ENCODE measurements at regions not wholly inside any gene's neighbourhood (a gene's known extent, or its start where the extent isn't known, plus 50 kb on each side); places are given as distances from the start of the nearest gene placed in this dataset.

DNA sequence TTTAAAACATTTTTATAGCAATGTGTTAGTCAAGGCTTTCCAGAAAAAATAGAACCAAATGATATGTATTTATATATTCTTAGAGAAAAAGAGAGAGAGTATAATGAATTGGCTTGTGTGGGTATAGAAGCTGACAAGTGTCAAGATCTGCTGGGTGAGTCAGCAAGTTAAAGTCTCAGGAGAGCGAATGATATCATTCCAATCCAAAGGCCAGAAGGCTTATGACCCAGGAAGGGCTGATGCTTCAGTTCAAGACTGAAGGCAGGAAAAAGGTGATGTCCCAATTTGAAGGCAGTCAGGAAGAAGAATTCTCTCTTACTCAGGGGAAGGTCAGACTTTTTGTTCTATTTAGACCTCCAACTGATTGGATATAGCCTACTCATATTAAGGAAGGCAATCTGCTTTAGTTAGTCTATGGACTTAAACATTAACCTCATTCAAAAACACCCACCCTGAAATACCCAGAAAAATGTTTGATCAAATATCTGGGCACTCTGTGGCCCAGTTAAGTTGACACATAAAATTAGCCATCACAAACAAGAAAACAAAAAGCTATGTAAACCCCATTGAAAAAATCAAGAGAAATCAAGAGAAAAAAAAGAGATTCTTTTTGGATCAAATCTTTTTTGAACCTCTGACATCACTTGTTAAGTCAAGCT is 189.6 kb downstream of the PIK3R1 start:
- DNase-seq (ENCODE audit: extremely low read depth in 1 of 11, low read depth in 9 of 11, low spot score in 4 of 11) = no peak

DNA sequence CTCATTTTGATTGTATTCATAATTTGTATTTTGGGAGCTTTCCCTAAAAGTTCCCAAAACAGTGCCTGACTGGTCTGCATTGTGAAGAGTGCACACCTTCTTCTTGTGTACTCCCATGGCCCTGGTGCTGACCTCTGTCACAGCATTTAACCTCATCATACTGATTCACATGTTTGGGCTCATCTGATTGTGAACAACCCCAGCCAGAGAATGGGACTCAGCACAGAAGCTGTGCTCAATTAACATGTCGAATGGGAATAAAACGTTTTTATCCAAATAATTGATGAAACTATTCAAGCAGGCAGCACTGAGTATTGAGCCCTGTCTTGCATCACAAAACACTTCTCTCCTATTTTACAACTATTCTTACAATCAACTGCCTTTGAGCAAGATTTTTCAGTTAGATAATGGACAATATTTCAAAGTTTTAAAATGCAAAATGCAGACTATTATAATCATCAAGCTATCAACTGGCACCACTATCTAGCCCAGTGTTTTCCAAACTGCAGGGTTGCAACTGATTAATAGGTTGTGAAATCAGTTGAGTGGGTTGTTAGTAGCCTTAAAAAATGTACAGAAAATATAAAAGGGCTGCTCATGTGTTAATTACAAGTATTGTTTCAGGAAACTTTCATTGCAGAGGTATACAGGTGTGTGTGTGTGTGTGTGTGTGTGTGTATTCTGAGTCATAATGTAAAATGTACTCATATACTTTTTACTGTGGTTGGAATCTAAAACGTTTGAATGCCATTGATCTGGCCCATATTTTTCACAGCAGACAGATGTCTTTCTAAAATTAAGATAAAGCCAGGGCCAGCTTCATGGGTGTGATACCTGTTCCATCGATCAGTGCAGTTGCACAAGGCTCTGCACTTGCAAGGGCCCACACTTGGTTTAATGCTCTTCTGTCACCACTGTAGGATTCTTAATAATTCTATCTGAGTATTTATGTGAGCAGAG is 190.5 kb downstream of the PIK3R1 start:
- DNase-seq (ENCODE audit: extremely low read depth in 1 of 11, low read depth in 9 of 11, low spot score in 4 of 11) = no peak

DNA sequence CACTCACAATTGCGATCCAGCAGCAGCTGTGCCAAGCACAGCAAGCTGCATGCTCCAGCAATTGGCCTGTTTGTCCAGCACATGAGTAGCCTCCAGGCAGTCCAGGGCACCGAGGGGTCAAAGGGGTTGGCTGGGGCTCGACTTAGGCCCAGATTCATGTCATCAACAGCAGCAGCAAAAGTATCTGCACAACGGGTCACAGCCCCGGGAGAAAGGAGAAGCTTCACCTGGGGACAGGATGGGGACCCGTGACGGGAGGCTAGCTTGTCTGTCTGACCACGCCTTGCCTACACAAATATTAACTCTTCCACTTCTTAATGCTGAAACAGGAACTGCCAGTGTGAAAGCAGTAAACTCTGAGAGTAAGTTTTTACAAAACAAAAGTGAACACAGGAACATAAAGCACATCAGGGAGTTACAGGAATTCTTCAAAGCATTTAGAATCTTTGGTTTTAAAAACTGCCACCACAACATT is 191.2 kb downstream of the PIK3R1 start:
- no peak for DNase-seq (ENCODE audit: extremely low read depth in 1 of 11, low read depth in 9 of 11, low spot score in 4 of 11)

DNA sequence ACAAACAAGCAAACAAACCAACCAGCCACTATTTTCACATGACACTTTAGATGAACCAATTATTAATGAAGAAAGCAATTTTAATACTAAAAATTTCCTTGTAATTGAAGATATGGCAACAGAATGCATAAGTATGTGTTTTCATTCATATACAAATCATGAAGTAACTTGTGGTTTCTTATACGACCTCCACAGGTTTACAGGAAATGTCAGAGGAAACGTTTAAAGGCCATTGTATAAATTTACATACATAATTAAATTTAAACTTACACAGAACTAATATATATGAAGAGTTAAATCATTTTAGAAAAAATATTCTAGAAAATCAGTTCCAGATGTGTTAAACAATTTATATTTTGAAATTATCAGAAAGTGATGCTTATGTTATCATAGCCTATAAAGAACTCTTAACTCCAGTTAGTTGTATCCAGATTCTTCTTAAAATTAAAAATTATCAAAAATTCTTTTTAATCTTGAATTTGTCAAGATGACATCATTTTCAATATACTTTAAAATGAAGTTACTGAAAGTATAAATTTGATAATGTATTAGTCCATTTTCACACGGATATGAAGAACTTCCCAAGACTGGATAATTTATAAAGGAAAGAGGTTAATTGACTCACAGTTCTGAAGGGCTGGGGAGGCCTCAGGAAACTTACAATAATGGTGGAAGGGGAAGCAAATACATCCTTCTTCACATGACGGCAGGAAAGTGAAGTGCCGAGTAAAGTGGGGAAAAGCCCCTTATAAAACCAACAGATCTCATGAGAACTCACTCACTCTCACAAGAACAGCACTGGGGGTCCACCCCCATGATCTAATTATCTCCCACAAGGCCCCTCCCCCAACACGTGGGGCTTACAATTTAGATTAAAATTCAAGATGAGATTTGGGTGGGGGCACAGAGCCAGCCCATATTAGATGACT is 192.0 kb downstream of the PIK3R1 start:
- DNase-seq (ENCODE audit: extremely low read depth in 1 of 11, low read depth in 9 of 11, low spot score in 4 of 11) = no peak

DNA sequence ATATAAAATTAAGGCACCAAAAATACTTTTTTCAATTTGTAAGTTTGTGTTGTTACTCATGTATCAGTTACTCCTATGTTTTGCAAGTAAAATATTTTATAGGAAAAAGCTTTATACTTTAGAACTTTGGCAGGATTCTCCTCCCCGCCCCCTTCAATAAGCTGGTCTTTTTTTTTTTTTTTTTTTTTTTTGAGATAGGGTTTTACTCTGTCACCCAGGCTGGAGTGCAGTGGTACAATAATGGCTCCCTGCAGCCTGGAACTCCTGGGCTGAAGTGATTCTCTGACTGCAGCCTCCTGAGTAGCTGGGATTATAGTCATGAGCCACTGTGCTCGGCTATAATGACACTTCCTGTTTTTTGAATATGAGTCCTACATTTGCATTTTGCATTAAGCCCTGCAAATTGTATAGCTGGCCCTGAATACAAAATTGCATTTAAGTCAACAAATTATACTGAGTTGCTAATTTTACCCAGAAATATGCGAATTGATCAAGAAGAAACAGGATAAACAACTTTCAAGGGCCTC is 192.9 kb downstream of the PIK3R1 start:
- no peak for DNase-seq (ENCODE audit: extremely low read depth in 1 of 11, low read depth in 9 of 11, low spot score in 4 of 11)

DNA sequence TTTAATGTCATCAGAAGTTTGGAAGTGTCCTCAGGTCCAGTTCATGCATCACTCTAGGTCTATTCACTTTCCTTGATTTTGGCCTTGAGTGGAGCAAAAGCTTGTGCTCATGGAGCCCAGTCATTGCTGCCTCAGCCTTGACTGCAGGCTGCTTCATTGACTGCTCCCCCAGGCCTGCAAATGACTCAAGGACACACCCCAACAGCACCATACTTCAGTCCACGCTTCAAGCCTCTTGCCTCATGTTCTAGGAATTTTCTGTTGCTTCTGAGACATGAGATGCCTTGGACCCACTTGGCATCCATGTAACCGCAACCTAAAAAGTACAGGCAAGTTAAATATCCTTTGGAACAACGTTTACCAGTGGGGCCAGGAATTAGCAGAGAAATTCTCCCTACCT is 193.7 kb downstream of the PIK3R1 start:
- DNase-seq (ENCODE audit: extremely low read depth in 1 of 11, low read depth in 9 of 11, low spot score in 4 of 11) = no peak

DNA sequence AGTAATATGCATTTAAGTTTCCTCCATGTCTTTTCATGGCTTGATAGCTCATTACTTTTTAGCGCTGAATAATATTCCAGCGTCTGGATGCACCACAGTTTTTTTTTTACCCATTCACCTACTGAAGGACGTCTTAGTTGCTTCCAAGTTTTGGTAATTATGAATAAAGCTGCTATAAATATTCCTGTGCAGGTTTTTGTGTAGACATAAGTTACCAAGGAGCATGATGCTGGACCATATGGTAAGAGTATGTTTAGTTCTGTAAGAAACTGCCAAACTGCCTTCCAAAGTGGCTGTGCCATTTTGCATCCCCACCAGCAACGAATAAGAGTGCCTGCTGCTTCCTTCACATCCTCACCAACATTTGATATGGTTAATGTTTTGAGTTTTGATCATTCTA is 195.6 kb downstream of the PIK3R1 start:
- DNase-seq (ENCODE audit: extremely low read depth in 1 of 11, low read depth in 9 of 11, low spot score in 4 of 11) = no peak

DNA sequence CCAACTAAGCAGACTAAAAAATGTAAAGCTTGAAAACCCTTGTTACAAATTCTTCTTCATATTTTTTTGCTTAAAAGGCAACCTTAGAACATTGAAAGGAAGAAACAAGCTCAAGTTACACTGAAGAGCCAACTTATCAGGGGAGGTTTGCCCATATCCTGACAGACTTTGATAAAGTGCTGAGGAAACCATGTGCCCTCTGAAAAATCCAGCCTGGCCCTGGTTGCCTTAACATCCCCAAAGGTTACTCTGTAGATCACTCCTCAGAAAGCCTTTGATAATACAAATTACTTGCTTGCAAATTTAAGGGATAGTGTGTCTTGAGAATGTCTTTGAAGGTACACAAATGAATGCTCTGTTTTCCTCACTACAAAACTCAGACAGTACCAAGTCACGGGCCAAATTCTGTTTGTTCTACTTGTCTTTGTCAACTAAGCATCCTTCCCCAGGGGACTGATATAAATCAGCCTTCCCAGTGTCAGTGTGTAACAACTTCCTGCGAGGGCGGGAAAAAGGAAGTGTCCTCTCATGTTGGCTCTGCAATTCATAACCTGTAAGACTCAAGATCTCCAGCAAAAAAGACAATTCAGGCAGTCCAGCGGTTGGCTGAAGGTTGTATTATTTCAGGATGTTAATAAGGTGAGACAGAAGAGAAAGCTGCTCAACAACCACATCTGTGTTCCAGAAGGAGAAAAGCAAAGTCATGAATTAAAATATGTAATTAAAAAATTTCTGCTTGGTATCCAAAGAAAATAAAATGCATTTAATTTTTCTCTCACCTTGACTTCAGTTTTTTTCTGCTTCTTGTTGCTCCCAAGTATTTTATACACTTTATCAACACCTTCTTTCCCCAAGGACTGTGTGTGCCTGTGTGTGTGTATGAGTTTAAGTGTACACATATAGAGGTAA is 199.9 kb downstream of the PIK3R1 start:
- DNase-seq (ENCODE audit: extremely low read depth in 1 of 11, low read depth in 9 of 11, low spot score in 4 of 11) = peak in 1 of 11 donors; percentile 23

DNA sequence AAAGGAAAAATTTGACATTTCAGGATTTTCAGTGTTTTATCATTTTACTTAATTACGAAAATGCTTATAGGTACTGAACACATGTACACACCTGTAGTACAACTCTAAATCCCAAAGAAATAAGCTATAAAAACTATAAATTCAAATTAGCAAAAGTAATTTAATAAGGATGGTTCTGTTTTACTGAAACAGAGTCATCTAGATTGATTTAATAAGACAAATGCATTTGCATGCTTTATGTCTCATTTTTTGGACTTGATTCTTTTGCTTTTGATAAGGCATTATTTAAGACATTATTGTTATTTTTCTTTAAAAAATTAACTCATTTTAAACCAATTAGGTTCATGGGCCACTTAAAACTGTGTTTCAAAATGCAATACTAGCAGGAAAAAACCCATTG is 201.2 kb downstream of the PIK3R1 start:
- DNase-seq (ENCODE audit: extremely low read depth in 1 of 11, low read depth in 9 of 11, low spot score in 4 of 11) = no peak

DNA sequence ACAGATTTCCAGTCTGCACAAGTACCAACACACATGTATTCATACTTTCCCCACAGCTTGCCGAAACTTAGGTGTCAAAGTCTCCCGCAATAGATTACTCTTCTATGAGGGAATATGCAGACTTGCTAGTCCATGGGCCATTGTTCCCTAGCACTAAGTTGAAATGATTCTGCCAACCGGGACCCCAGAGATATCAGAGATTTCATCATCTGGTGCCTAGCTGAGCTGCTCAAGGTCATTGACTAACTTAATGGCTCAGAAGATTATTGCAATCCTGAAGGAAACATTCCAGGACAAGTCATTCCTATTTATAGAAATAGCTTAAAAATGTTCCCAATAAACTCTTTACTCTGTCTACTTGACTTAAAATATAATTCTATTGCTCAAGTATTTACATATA is 202.6 kb downstream of the PIK3R1 start:
- DNase-seq (ENCODE audit: extremely low read depth in 1 of 11, low read depth in 9 of 11, low spot score in 4 of 11) = no peak

DNA sequence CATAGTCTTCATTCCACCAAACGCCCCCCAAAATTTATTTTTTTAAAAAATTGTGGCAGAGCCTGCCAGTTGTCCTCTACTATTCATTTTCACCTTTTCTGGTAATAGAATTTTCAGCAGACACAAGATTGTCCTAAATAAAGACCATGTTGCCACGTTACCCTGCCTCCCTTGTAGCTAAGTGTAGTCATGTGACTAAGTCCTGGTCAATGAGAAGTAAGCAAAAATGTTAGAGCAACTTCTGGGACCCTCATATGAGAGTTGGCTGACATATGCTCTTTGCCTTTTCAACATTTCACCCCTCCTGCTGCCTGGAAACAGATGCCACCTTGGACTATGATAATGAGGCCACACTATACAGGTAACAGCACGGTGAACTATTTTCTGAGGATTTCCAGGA is 203.1 kb downstream of the PIK3R1 start:
- no peak for DNase-seq (ENCODE audit: extremely low read depth in 1 of 11, low read depth in 9 of 11, low spot score in 4 of 11)

DNA sequence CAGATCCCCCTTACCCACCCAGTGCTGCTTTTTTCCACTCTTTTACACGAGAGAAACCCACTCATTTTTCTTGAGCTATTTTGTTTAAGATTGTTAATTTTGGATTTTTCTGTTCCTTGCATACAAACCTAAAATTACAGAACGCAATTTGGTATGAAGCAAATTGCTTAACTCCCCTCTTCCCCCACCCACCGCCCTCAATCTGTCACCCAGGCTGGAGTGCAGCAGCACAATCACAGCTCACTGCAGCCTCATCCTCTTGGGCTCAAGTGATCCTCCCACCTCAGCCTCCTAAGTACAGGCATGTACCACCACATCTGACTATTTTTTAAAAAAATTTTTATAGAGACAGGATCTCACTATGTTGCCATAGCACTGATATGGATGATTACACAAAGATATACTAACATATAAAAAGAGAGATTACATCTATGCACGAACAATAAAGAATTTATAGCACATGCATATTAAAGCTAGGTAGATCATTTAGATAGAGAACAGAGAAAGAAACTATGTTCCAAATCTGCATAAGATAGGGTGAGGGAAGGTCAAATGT is 203.6 kb downstream of the PIK3R1 start:
- DNase-seq (ENCODE audit: extremely low read depth in 1 of 11, low read depth in 9 of 11, low spot score in 4 of 11) = no peak

DNA sequence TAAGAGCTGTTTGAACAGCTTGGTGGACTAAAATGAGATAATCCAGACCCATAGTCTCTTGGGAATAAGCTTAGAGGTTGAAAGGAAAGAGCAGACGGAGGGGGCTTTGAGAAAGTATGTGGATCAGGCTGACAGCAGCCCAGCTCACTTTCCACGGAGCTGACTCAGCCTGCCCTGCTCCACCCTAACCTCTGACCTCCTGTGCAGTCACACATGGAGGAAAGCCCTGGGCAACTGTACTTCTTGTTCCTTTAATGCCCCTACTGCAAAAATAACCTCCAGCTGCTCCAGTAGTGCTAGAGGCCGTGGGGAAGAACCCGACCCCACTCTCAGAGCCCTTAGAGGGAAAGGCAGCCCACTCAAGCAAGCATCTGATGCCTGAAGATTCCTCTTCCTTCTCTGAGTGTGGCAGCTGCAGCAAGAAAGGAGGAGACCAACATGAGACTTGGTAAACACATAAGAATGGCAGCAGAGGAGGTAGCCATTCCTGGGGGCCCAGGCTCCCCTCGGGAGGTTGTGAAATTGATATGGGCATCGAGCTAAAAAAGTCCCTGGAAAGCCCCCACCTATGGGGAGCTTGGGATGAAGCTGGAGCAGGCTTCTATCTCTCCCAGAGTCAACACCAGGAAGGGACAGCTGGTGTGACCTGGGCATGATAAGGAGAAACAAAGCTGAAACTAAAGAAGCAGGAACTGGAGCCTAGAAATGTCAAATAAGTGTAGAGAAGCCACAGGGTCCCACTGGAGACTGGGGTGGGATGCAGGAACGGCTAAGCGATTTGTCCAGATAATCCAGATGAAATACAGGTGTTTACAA is 204.3 kb downstream of the PIK3R1 start:
- DNase-seq (ENCODE audit: extremely low read depth in 1 of 11, low read depth in 9 of 11, low spot score in 4 of 11) = no peak

DNA sequence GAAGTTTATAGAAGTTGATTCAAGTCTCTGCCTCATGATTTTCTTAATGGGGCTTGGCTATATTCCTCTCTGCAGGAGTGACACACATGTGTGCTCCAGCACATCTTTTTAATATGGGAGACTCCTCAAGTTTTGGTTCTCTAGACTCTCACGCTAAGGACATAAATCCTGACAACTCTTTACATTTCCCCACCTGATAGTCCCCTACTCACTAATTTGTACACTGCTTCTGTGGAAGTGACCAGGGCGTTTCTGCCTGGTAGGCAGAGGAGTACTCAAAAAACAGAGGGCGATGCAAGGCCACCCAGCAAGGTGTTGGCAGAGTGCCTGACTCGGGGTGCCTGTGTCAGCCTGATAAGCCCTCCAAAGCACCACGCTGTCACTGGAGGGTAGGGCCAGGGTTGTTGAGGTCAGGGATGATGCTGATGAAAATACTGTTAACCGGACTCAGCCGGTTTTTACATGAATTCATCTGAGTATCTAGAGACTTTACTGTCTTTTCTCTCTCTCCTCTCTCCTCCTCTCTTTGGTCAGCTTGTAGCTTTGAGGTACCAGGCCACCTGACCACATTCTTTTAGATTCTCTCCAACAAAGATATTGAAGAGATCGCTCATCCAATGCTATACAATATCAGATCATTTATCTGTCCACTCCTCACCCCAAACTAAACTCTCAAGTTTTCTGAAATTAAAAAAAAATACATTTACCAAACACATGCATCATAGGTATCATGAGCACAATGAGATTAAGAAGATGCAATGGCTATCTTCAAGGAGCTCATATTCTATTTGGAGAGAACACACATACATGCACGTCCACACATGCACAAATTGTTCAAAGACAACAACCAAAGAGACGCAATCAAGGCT is 205.2 kb downstream of the PIK3R1 start:
- no peak for DNase-seq (ENCODE audit: extremely low read depth in 1 of 11, low read depth in 9 of 11, low spot score in 4 of 11)

DNA sequence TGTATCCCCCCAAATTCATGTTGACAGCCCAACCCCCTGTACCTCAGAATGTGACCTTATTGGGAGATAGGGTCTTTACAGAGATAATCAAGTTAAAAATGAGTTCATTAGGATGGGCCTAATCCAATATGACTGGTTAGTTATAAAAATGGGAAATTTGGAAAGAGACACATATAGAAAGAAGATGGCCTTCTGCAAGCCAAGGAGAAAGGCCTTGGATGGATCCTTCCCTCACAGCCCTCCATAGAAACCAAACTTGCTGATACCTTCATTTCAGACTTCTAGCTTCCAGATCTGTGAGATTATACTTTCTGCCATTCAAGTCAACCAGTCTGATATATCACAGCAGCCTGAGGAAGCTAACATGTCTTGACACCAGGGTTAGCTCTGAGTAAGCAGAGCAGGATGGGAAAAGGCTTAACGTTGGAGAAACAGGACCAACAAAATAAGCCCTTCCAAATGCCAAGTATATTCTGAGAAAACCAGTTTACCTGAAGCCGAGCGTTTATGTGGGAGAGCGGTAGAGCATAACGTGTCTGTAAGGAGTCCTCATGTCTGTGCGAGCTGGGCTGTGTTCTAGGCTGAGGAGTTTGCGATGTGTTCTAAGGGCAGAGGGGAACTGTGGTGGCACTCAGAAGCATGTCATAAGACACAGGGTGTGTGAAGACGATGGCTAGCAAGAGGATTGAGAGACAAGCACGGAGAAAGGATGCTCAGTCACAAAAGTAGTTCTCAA is 206.1 kb downstream of the PIK3R1 start:
- DNase-seq (ENCODE audit: extremely low read depth in 1 of 11, low read depth in 9 of 11, low spot score in 4 of 11) = no peak

Data from renal cortex interstitium (tissue), 11 donors.